ENCODE measurements at regions not wholly inside any gene's neighbourhood (a gene's known extent, or its start where the extent isn't known, plus 50 kb on each side); places are given as distances from the start of the nearest gene placed in this dataset.
"Not testable (repeated sequence)": the region's sequence is repeated elsewhere in the genome, so short reads cannot be mapped to it uniquely, and the experiment has no call there.

- no peak for DNase-seq (ENCODE audit: low read depth in 3 of 3)
Observed at GRCh38 chr1:59173721-59174120, 123.2 kb upstream of the FGGY start.

GRCh38 chr1:59176471-59176870, 120.4 kb upstream of the FGGY start:
- DNase-seq (ENCODE audit: low read depth in 3 of 3): no peak

GRCh38 chr1:59177756-59178155, 119.1 kb upstream of the FGGY start:
- no peak for DNase-seq (ENCODE audit: low read depth in 3 of 3)

- no peak for DNase-seq (ENCODE audit: low read depth in 3 of 3)
Observed at GRCh38 chr1:59178339-59179187, 118.3 kb upstream of the FGGY start.

GRCh38 chr1:59179673-59180072, 117.2 kb upstream of the FGGY start:
- no peak for DNase-seq (ENCODE audit: low read depth in 3 of 3)

GRCh38 chr1:59180735-59181134, 116.2 kb upstream of the FGGY start:
- no peak for DNase-seq (ENCODE audit: low read depth in 3 of 3)

- no peak for DNase-seq (ENCODE audit: low read depth in 3 of 3)
Observed at GRCh38 chr1:59183749-59184317, 113.1 kb upstream of the FGGY start.

- no peak for DNase-seq (ENCODE audit: low read depth in 3 of 3)
Observed at GRCh38 chr1:59184365-59184905, 112.5 kb upstream of the FGGY start.

GRCh38 chr1:59185163-59185860, 111.6 kb upstream of the FGGY start:
- no peak for DNase-seq (ENCODE audit: low read depth in 3 of 3)

- DNase-seq (ENCODE audit: low read depth in 3 of 3): no peak
Observed at GRCh38 chr1:59186656-59187055, 110.2 kb upstream of the FGGY start.

- DNase-seq (ENCODE audit: low read depth in 3 of 3): no peak
Observed at GRCh38 chr1:59188413-59189213, 108.3 kb upstream of the FGGY start.

GRCh38 chr1:59193443-59194093, 103.3 kb upstream of the FGGY start:
- no peak for DNase-seq (ENCODE audit: low read depth in 3 of 3)

GRCh38 chr1:59194621-59195020, 102.3 kb upstream of the FGGY start:
- DNase-seq (ENCODE audit: low read depth in 3 of 3): no peak

GRCh38 chr1:59195151-59195550, 101.7 kb upstream of the FGGY start:
- DNase-seq (ENCODE audit: low read depth in 3 of 3): no peak

- no peak for DNase-seq (ENCODE audit: low read depth in 3 of 3)
Observed at GRCh38 chr1:59198564-59198963, 98.3 kb upstream of the FGGY start.

- no peak for DNase-seq (ENCODE audit: low read depth in 3 of 3)
Observed at GRCh38 chr1:59199147-59199546, 97.7 kb upstream of the FGGY start.

GRCh38 chr1:59199719-59200376, 97.0 kb upstream of the FGGY start:
- no peak for DNase-seq (ENCODE audit: low read depth in 3 of 3)

GRCh38 chr1:59201341-59201740, 95.6 kb upstream of the FGGY start:
- DNase-seq (ENCODE audit: low read depth in 3 of 3): no peak

- DNase-seq (ENCODE audit: low read depth in 3 of 3): no peak
Observed at GRCh38 chr1:59202455-59202854, 94.4 kb upstream of the FGGY start.

- no peak for DNase-seq (ENCODE audit: low read depth in 3 of 3)
Observed at GRCh38 chr1:59204001-59204400, 92.9 kb upstream of the FGGY start.

GRCh38 chr1:59206616-59207015, 90.3 kb upstream of the FGGY start:
- DNase-seq (ENCODE audit: low read depth in 3 of 3): not testable (repeated sequence)
